ENCODE measurements at regions not wholly inside any gene's neighbourhood (a gene's known extent, or its start where the extent isn't known, plus 50 kb on each side); places are given as distances from the start of the nearest gene placed in this dataset.

DNA sequence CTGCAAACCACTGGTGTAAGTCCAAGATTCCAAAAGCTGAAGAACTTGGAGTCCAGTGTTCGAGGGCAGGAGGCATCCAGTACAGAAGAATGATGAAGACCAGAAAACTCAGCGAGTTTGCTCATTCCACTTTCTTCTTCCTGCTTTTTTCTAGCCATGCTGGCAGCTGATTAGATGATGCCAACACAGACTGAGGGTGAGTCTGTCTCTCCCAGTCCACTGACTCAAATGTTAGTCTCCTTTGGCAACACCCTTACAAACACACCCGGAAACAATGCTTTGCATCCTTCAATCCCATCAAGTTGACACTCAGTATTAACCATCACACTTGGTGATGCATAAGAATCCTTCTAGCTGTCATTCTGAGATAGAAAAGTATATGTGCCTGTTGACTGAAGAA lies 1504.6 kb downstream of the EFNB2 start:
- Mint-ChIP-seq H3K36me3 (no peaks in the 10 kb centered on the region), H3K9me3 (no peaks in the 10 kb centered on the region), H3K27ac (no peak overlapping the region), H3K27me3 (no peaks in the 10 kb centered on the region), H3K4me3 (no peak overlapping the region), H3K4me1 (no peaks in the 10 kb centered on the region)
- ATAC-seq (ENCODE audit: low read depth), result no peak
- no peak for DNase-seq
- POLR2A ChIA-PET, result no interaction called here

DNA sequence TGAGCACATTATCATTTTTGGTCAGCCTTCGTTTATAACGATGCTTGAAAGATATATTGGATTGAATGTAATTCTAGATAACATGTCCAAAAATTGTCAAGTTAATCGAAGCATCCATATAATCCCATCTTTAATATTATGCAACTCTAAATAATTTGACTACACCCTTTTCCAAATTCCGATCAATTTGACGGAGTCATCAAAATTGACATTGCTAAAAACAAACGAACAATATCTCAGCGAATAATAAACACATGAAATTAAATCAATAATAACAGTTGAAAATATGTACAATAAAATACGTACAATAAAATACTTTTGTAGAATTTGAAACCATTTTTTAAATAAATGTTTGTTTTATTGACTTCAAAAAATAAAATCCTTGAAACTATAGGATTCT lies 1516.4 kb downstream of the EFNB2 start:
- Mint-ChIP-seq H3K4me1 (no peaks in the 10 kb centered on the region), H3K9me3 (no peaks in the 10 kb centered on the region), H3K27ac (no peak overlapping the region), H3K27me3 (no peaks in the 10 kb centered on the region), H3K4me3 (no peak overlapping the region), H3K36me3 (no peaks in the 10 kb centered on the region)
- no peak for ATAC-seq (ENCODE audit: low read depth)
- POLR2A ChIA-PET, result no interaction called here
- DNase-seq, result no peak

DNA sequence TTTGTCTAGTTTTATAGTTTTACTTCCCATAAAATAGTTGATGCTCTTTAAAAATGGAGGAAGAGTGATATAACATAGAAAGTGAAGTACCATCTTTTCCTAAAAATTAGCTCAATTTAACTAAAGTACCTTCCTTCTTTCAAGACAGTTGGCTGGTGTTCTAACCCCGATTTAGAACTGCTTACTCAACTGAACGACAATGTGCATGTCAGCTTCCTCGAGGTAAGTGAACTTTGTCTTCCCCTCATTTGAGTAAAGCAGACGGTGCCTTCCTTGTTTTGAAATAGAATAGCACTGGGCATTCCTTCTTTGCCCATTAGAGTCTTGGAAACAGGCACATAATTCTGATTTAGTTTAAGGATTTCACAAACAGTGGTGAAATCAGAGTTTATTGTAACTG lies 1519.2 kb downstream of the EFNB2 start:
- Mint-ChIP-seq H3K4me1 (no peaks in the 10 kb centered on the region), H3K4me3 (no peak overlapping the region), H3K27me3 (no peaks in the 10 kb centered on the region), H3K9me3 (no peaks in the 10 kb centered on the region), H3K27ac (no peak overlapping the region), H3K36me3 (no peaks in the 10 kb centered on the region)
- ATAC-seq (ENCODE audit: low read depth) (no peak), DNase-seq (no peak)
- POLR2A ChIA-PET, result no interaction called here

DNA sequence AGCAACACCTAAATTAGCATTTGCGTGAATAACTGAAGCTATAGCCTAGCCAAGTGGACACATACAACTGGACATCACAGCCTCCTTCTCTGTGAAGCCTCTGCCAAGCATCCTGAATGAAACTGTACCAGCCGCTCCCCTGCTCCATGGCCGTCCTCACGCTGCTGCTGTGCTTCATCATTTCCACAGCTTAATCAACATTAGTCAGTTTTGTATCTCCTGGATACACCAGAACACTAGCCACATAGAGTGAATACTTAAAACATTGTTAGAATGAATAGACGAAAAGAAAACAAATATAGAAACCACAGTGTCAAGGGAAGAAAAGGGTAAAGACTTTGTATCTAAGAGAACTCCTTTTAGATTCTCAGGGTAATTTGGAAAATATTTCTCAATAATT lies 1526.9 kb downstream of the EFNB2 start:
- DNase-seq (no peak), ATAC-seq (ENCODE audit: low read depth) (no peak)
- Mint-ChIP-seq H3K27me3 (peaks cover 2% of the 10 kb centered on the region), H3K4me3 (no peak overlapping the region), H3K36me3 (no peaks in the 10 kb centered on the region), H3K9me3 (no peaks in the 10 kb centered on the region), H3K4me1 (no peaks in the 10 kb centered on the region), H3K27ac (no peak overlapping the region)
- POLR2A ChIA-PET, result no interaction called here

GRCh38 chr13:105007166-105007808 lies 1528.2 kb downstream of the EFNB2 start:
- no peak for DNase-seq
- no peaks in the 10 kb centered on the region for H3K36me3 Mint-ChIP-seq
- POLR2A ChIA-PET, result no interaction called here
- no peaks in the 10 kb centered on the region for H3K4me1 Mint-ChIP-seq
- H3K4me3 Mint-ChIP-seq, result no peak overlapping the region
- no peak for ATAC-seq (ENCODE audit: low read depth)
- peaks cover 2% of the 10 kb centered on the region for H3K27me3 Mint-ChIP-seq
- H3K27ac Mint-ChIP-seq, result no peak overlapping the region
- H3K9me3 Mint-ChIP-seq, result no peaks in the 10 kb centered on the region

GRCh38 chr13:104996022-104996421 lies 1539.4 kb downstream of the EFNB2 start:
- no peak for DNase-seq
- H3K27me3 Mint-ChIP-seq, result no peaks in the 10 kb centered on the region
- no peak overlapping the region for H3K27ac Mint-ChIP-seq
- no peak overlapping the region for H3K4me3 Mint-ChIP-seq
- POLR2A ChIA-PET, result no interaction called here
- H3K4me1 Mint-ChIP-seq, result no peaks in the 10 kb centered on the region
- no peak for ATAC-seq (ENCODE audit: low read depth)
- H3K9me3 Mint-ChIP-seq, result no peaks in the 10 kb centered on the region
- no peaks in the 10 kb centered on the region for H3K36me3 Mint-ChIP-seq

DNA sequence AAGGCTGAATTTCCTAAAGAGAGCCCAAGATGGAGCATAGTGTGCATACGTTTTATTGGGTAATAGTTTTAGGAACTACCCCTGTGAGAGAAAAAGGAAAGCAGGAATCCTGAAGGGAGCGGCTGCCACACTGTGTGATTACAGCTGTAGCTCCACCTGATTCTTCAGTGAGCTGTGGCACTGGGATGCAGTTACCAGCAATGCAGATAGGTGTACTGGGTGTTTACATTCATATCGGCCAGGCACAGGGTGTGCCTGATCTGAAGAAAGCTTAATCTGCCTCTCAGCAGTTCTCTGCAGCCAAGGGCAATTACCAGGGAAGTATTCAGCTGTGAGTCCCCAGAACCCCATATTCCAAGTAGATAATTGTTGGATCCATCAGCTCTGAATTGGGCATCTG lies 1541.8 kb downstream of the EFNB2 start:
- no peaks in the 10 kb centered on the region for H3K27me3 Mint-ChIP-seq
- H3K4me1 Mint-ChIP-seq, result no peaks in the 10 kb centered on the region
- no peak overlapping the region for H3K4me3 Mint-ChIP-seq
- H3K9me3 Mint-ChIP-seq, result no peaks in the 10 kb centered on the region
- DNase-seq (no peak), ATAC-seq (ENCODE audit: low read depth) (no peak)
- no peaks in the 10 kb centered on the region for H3K36me3 Mint-ChIP-seq
- POLR2A ChIA-PET, result no interaction called here
- H3K27ac Mint-ChIP-seq, result no peak overlapping the region

GRCh38 chr13:104987621-104988020 lies 1547.8 kb downstream of the EFNB2 start:
- POLR2A ChIA-PET, result no interaction called here
- DNase-seq (no peak), ATAC-seq (ENCODE audit: low read depth) (no peak)
- Mint-ChIP-seq H3K4me1 (peaks cover 13% of the 10 kb centered on the region), H3K9me3 (no peaks in the 10 kb centered on the region), H3K27me3 (no peaks in the 10 kb centered on the region), H3K27ac (no peak overlapping the region), H3K4me3 (no peak overlapping the region), H3K36me3 (no peaks in the 10 kb centered on the region)

- DNase-seq (peak; percentile 27), ATAC-seq (ENCODE audit: low read depth) (peak; percentile 91)
- Mint-ChIP-seq H3K36me3 (no peaks in the 10 kb centered on the region), H3K27ac (peak overlapping the region; percentile 47), H3K4me1 (peaks cover 13% of the 10 kb centered on the region), H3K27me3 (no peaks in the 10 kb centered on the region), H3K4me3 (peak overlapping the region; percentile 54), H3K9me3 (no peaks in the 10 kb centered on the region)
- POLR2A ChIA-PET, result no interaction called here
Measured at GRCh38 chr13:104984296-104984818, 1551.1 kb downstream of the EFNB2 start.

DNA sequence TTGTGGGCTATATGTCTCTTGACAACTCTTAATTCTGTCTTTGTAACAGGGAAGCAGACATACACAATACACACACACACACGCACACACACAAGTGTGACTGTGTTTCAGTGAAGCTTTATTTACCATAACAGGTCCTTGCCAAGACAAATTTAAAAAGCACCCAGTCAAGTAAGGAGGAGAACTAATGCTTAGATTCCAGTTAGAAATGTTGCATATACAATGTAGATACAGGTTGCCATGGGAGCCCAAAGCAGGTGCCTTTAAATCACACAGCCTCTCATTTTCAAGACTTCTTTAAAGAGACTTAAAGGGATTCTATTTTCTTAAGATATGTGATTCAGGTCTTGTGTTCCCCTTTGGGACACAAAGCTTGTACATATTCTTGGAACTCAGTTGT lies 1551.9 kb downstream of the EFNB2 start:
- ATAC-seq (ENCODE audit: low read depth) (no peak), DNase-seq (no peak)
- Mint-ChIP-seq H3K9me3 (no peaks in the 10 kb centered on the region), H3K4me3 (no peak overlapping the region), H3K27ac (no peak overlapping the region), H3K4me1 (peaks cover 13% of the 10 kb centered on the region), H3K36me3 (no peaks in the 10 kb centered on the region), H3K27me3 (no peaks in the 10 kb centered on the region)
- POLR2A ChIA-PET, result no interaction called here

- no peak overlapping the region for H3K4me3 Mint-ChIP-seq
- no peaks in the 10 kb centered on the region for H3K36me3 Mint-ChIP-seq
- H3K4me1 Mint-ChIP-seq, result peaks cover 17% of the 10 kb centered on the region
- ATAC-seq (ENCODE audit: low read depth), result no peak
- H3K9me3 Mint-ChIP-seq, result no peaks in the 10 kb centered on the region
- POLR2A ChIA-PET, result no interaction called here
- no peaks in the 10 kb centered on the region for H3K27me3 Mint-ChIP-seq
- no peak overlapping the region for H3K27ac Mint-ChIP-seq
- no peak for DNase-seq
Measured at GRCh38 chr13:104980586-104980985, 1554.9 kb downstream of the EFNB2 start.

- Mint-ChIP-seq H3K4me3 (no peak overlapping the region), H3K4me1 (peaks cover 15% of the 10 kb centered on the region)
Measured at GRCh38 chr13:104979281-104980030, 1556.0 kb downstream of the EFNB2 start.

GRCh38 chr13:104976986-104977385 lies 1558.5 kb downstream of the EFNB2 start:
- H3K27ac Mint-ChIP-seq, result no peak overlapping the region
- no peaks in the 10 kb centered on the region for H3K36me3 Mint-ChIP-seq
- no peak for ATAC-seq (ENCODE audit: low read depth)
- H3K4me3 Mint-ChIP-seq, result no peak overlapping the region
- H3K27me3 Mint-ChIP-seq, result no peaks in the 10 kb centered on the region
- DNase-seq, result no peak
- POLR2A ChIA-PET, result no interaction called here
- H3K4me1 Mint-ChIP-seq, result peaks cover 8% of the 10 kb centered on the region
- H3K9me3 Mint-ChIP-seq, result no peaks in the 10 kb centered on the region

More at GRCh38 chr13:104979281-104980030, 1556.0 kb downstream of the EFNB2 start:
- H3K9me3 Mint-ChIP-seq, result no peaks in the 10 kb centered on the region
- DNase-seq (no peak), ATAC-seq (ENCODE audit: low read depth) (no peak)
- H3K27ac Mint-ChIP-seq, result no peak overlapping the region
- POLR2A ChIA-PET, result no interaction called here
- H3K27me3 Mint-ChIP-seq, result no peaks in the 10 kb centered on the region
- H3K36me3 Mint-ChIP-seq, result no peaks in the 10 kb centered on the region

DNA sequence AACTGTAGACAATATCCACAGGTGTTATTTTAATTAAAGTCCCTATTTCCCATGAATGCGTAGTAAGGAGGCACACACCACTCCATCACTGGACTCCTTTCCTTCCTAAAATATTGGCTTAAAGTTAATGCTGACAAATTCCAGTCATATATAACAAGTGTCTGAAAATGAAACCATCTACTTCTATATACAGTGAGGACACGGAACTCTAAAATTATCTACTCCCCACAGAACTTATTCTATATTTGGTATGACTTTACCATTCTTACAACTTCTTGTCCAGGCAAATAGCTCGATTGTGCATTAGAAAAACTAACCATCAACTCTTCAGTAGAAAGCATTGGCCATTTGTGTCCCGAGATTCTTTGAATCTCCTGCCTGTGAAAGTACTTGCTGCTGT lies 1560.2 kb downstream of the EFNB2 start:
- POLR2A ChIA-PET, result no interaction called here

More for the DNA sequence above, 1560.2 kb downstream of the EFNB2 start:
- H3K9me3 Mint-ChIP-seq, result no peaks in the 10 kb centered on the region
- H3K4me3 Mint-ChIP-seq, result no peak overlapping the region
- H3K27me3 Mint-ChIP-seq, result no peaks in the 10 kb centered on the region
- ATAC-seq (ENCODE audit: low read depth) (no peak), DNase-seq (no peak)
- H3K27ac Mint-ChIP-seq, result no peak overlapping the region
- no peaks in the 10 kb centered on the region for H3K36me3 Mint-ChIP-seq
- H3K4me1 Mint-ChIP-seq, result peaks cover 8% of the 10 kb centered on the region
